Nephron (organoid): ENCODE measurements at regions not wholly inside any gene's neighbourhood (a gene's known extent, or its start where the extent isn't known, plus 50 kb on each side); places are given as distances from the start of the nearest gene placed in this dataset.

Experiments used
- H3K27ac Mint-ChIP-seq, 3 experiments: 2 replicates each; pipeline ENCODE4 v1.8.0; 2020; ENCODE audit warnings: mixed read lengths in 3 of 3, mild to moderate bottlenecking in 2 of 3, moderate library complexity in 1 of 3
- H3K27me3 Mint-ChIP-seq: 2 replicates; pipeline ENCODE4 v1.8.0; 2021; ENCODE audit warnings: low read depth, mild to moderate bottlenecking, moderate library complexity, mixed read lengths
- H3K36me3 Mint-ChIP-seq: 2 replicates; pipeline ENCODE4 v1.8.0; 2020; ENCODE audit warnings: low read depth, mixed read lengths
- H3K4me1 Mint-ChIP-seq: 2 replicates; pipeline ENCODE4 v1.8.0; 2020; ENCODE audit warnings: mixed read lengths
- H3K4me3 Mint-ChIP-seq, 3 experiments: 2 replicates each; pipeline ENCODE4 v1.8.0; 2020; ENCODE audit warnings: mild to moderate bottlenecking in 3 of 3, mixed read lengths in 3 of 3, moderate library complexity in 2 of 3
- H3K9me3 Mint-ChIP-seq: 2 replicates; pipeline ENCODE4 v1.8.0; 2020; ENCODE audit warnings: mixed read lengths
- TF ChIP-seq, protein P1 (sequence below), 3 experiments: fragments of 200-600 bp; sonication (generic); IDR thresholded peaks; one replicate each; pipeline ENCODE4 v1.5.0; 2021; ENCODE audit warnings: antibody characterized with exemption in 3 of 3; ENCODE audit not compliant: unreplicated experiment in 3 of 3

DNA sequence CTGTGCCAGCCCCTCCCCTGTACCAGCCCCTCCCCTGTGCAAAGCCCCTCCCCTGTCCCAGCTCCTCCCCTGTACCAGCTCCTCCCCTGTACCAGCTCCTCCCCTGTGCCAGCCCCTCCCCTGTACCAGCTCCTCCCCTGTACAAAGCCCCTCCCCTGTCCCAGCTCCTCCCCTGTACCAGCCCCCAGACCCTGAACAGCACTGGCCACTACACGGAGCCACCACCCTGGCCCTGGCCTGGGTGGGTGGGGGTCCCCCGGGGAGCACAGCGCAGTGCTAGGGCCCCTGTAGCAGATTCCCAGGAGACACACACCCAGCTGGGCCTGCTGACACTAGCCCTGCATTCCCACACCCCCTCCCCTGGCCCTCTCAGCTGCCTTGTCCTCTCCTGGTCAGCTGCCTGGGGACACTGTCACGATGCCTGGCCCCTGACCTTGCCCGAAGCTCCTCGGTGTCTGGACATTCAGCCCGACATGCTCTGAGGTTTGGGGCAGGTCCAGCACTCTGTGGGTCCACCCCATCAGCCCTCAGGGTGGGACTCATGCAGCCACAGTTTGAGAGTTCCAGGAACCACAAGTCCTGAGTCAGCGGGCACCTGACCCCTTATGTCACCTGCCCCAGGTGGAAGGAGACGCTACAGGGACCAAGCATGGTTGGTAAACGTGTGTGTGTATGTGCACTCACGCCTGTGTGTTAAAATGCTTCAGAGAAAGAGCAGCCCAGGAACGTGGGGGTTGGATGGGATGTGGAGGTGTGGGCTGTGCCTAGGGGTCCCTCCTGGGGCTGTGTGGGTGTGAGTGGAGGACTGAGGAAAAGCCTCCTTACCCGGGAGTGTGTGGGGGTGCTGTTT lies 114.2 kb downstream of the METRNL start:
- Mint-ChIP-seq H3K27me3 (peaks cover 4% of the 10 kb centered on the region), H3K27ac (no peak overlapping the region), H3K36me3 (no peaks in the 10 kb centered on the region), H3K4me1 (peaks cover 19% of the 10 kb centered on the region), H3K9me3 (peaks cover under 1% of the 10 kb centered on the region), H3K4me3 (no peak overlapping the region)
- TF ChIP-seq, protein P1, sequence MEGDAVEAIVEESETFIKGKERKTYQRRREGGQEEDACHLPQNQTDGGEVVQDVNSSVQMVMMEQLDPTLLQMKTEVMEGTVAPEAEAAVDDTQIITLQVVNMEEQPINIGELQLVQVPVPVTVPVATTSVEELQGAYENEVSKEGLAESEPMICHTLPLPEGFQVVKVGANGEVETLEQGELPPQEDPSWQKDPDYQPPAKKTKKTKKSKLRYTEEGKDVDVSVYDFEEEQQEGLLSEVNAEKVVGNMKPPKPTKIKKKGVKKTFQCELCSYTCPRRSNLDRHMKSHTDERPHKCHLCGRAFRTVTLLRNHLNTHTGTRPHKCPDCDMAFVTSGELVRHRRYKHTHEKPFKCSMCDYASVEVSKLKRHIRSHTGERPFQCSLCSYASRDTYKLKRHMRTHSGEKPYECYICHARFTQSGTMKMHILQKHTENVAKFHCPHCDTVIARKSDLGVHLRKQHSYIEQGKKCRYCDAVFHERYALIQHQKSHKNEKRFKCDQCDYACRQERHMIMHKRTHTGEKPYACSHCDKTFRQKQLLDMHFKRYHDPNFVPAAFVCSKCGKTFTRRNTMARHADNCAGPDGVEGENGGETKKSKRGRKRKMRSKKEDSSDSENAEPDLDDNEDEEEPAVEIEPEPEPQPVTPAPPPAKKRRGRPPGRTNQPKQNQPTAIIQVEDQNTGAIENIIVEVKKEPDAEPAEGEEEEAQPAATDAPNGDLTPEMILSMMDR (IDR thresholded peaks at IDR 0.05; ENCODE audit: unreplicated experiment in 3 of 3), result no peak

DNA sequence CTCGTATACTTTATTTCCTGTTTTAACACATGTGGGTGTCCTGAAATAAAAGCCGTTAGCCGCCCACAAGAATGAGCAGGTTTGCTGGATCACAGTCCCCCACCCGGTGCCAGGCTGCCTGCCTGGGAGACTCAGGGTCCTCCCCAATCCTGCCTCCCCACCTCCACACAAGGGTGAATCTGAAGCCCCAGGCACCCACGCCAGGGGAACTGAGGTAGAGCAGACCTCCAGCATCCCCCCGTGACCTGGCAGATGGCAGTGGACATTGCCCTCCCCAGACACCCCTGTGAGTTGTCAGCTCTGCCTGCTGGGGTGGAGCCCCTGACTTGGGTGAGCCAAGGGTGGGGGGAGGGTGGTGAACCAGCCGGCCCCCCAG lies 114.8 kb downstream of the METRNL start:
- Mint-ChIP-seq H3K27ac (no peak overlapping the region), H3K27me3 (peaks cover 4% of the 10 kb centered on the region), H3K4me3 (no peak overlapping the region), H3K9me3 (no peaks in the 10 kb centered on the region), H3K36me3 (no peaks in the 10 kb centered on the region), H3K4me1 (peaks cover 16% of the 10 kb centered on the region)
- TF ChIP-seq, protein P1 (IDR thresholded peaks at IDR 0.05; ENCODE audit: unreplicated experiment in 3 of 3), result no peak

DNA sequence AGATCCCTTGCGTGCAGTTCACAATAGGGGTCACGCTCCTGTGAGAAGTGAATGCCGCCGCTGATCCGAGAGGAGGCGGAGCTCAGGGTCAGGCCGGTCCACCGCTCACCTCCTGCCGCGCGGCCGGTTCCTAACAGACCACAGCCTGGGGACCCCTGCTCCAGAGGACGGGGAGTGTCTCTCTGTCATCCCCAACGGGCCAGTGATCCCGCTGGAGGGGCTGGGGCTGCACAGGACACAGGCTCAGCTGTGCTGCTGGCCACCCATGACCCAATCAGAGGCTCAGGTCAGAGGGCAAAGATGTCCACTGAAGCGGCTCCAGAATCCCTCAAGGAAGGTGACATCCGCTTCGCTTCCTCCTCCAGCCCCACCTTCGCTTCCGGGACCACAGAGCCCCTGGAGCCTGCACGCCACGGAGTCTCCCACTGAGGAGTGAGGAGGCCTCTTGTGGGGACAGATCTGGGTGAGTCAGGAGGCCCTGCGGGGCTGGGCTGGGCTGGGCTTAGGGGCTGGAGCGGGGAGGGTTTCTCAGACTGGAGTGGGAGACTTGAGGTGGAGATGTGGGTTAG lies 115.4 kb downstream of the METRNL start:
- Mint-ChIP-seq H3K36me3 (no peaks in the 10 kb centered on the region), H3K27ac (no peak overlapping the region), H3K27me3 (peaks cover 4% of the 10 kb centered on the region), H3K4me1 (peaks cover 13% of the 10 kb centered on the region), H3K9me3 (no peaks in the 10 kb centered on the region), H3K4me3 (no peak overlapping the region)
- TF ChIP-seq, protein P1 (IDR thresholded peaks at IDR 0.05; ENCODE audit: unreplicated experiment in 3 of 3), result no peak

DNA sequence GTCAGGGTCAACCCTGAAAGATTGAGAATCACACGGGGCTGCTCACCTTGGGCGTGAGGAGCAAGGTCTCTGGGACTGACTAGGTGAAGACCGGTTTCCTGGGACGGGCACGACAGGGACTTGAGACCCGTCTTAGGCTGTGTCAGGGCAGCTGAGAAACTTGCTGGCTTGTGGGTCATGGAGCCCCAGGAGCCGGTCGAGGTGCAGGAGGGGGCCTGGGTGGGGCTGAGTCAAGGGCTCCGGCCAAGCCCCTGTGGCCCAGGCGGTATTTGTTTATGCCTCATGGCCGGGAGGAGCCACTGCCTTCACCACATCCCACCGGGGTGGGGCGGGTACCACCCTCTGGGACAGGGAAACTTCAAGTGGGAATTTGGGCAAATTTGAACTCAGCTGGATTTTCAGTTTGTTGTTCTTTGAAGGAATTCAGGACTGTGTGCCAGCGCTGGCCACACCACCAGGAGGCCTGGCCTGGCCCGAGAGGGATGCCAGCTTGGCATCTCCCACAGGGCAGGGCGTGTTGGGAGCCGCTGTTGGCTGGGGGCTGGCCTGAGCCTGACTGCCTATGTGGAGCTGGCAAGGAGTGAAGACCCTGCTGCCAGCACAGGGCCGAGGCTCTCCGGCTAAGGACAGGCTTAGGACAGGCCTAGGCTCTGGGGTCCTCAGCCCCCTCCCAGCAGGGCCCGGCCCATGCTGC lies 116.1 kb downstream of the METRNL start:
- no peak overlapping the region for H3K4me3 Mint-ChIP-seq
- no peaks in the 10 kb centered on the region for H3K9me3 Mint-ChIP-seq
- no peak overlapping the region for H3K27ac Mint-ChIP-seq
- no peaks in the 10 kb centered on the region for H3K36me3 Mint-ChIP-seq
- H3K4me1 Mint-ChIP-seq, result peaks cover 13% of the 10 kb centered on the region
- H3K27me3 Mint-ChIP-seq, result no peaks in the 10 kb centered on the region
- TF ChIP-seq, protein P1 (IDR thresholded peaks at IDR 0.05; ENCODE audit: unreplicated experiment in 3 of 3), result no peak

DNA sequence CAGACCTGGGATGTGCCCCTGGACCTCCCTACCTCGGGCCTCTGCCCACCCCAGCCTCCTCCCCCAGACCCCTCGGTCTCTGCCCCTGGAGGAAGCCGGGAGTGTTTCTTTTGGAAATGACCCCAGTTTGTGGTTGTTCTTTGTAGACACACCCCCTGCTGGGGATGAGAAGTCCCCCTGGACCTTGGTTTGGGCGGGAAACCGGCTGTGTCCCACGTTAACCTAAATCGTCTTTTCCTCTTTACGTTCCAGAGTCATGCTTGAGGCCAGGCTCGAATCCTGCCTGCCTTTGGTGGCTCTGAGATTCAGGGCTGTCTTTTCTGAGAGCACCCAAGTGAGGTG lies 116.6 kb downstream of the METRNL start:
- TF ChIP-seq, protein P1 (IDR thresholded peaks at IDR 0.05; ENCODE audit: unreplicated experiment in 3 of 3), result no peak
- Mint-ChIP-seq H3K9me3 (no peaks in the 10 kb centered on the region), H3K36me3 (no peaks in the 10 kb centered on the region), H3K4me1 (peaks cover 13% of the 10 kb centered on the region), H3K27me3 (peaks cover 3% of the 10 kb centered on the region), H3K4me3 (no peak overlapping the region), H3K27ac (no peak overlapping the region)
